Esophagus (tissue), 2 donors: ENCODE measurements at regions not wholly inside any gene's neighbourhood (a gene's known extent, or its start where the extent isn't known, plus 50 kb on each side); places are given as distances from the start of the nearest gene placed in this dataset.

ENCODE experiments used
- H3K27ac ChIP-seq, 2 donors: one replicate each; pipeline ENCODE4 v1.5.1; 2013; ENCODE audit warnings: low read depth in 2 of 2, mild to moderate bottlenecking in 2 of 2, inconsistent platforms in 1 of 2, low read length in 1 of 2, moderate library complexity in 1 of 2
- H3K27me3 ChIP-seq, 2 donors: one replicate each; pipeline ENCODE4 v1.6.1; 2013; ENCODE audit warnings: low read length in 2 of 2, control low read depth in 1 of 2, mild to moderate bottlenecking in 1 of 2; ENCODE audit not compliant: insufficient read depth in 2 of 2, control insufficient read depth in 1 of 2
- H3K36me3 ChIP-seq, 2 donors: one replicate each; pipeline ENCODE4 v1.6.1; 2013; ENCODE audit warnings: low read length in 1 of 2; ENCODE audit not compliant: control insufficient read depth in 2 of 2, insufficient read depth in 2 of 2
- H3K4me1 ChIP-seq, 2 donors: one replicate each; pipeline ENCODE4 v1.6.1; 2013; ENCODE audit warnings: low read length in 1 of 2; ENCODE audit not compliant: control insufficient read depth in 2 of 2, insufficient read depth in 2 of 2
- H3K4me3 ChIP-seq, 2 donors: one replicate each; pipeline ENCODE4 v1.5.1; 2013; ENCODE audit warnings: low read length in 2 of 2, mild to moderate bottlenecking in 2 of 2, low read depth in 1 of 2, moderate library complexity in 1 of 2
- H3K9me3 ChIP-seq, 2 donors: one replicate each; pipeline ENCODE4 v1.6.1; 2013; ENCODE audit warnings: mild to moderate bottlenecking in 2 of 2, low read depth in 1 of 2, low read length in 1 of 2, moderate library complexity in 1 of 2; ENCODE audit not compliant: control insufficient read depth in 2 of 2, insufficient read depth in 1 of 2
- WGBS, 2 donors: extraction: QIAGEN DNeasy Blood & Tissue Kit; methylation state at CpG; one replicate each; pipeline ENCODE4 v1.1.7; 2013; 5-methylcytosine and 5-hydroxymethylcytosine counted together
- donor health status: healthy with polysubstance abuse.
- donor health status: Bipolar disorder and iron deficiency.

GRCh38 chr13:40440990-40441820, 225.2 kb downstream of the FOXO1 start:
- Histone ChIP-seq H3K27me3 (no peaks in the 10 kb centered on the region), H3K4me3 (no peak overlapping the region), H3K36me3 (no peaks in the 10 kb centered on the region), H3K9me3 (no peaks in the 10 kb centered on the region), H3K4me1 (peaks cover 0 to 5% of the 10 kb centered on the region in 2 donors), H3K27ac (no peak overlapping the region)
- WGBS, 2 donors, result 33% methylated on average over 9 of the region's 9 CpGs

GRCh38 chr13:40442231-40442630, 224.2 kb downstream of the FOXO1 start:
- no peak overlapping the region for H3K4me3 ChIP-seq
- WGBS, 2 donors, result 90 to 93% methylated on average over 5 of the region's 5 CpGs
- no peaks in the 10 kb centered on the region for H3K27me3 ChIP-seq
- no peak overlapping the region for H3K27ac ChIP-seq
- H3K9me3 ChIP-seq, result no peaks in the 10 kb centered on the region
- no peaks in the 10 kb centered on the region for H3K36me3 ChIP-seq
- peaks cover 0 to 5% of the 10 kb centered on the region in 2 donors for H3K4me1 ChIP-seq

GRCh38 chr13:40442826-40443225, 223.6 kb downstream of the FOXO1 start:
- H3K27me3 ChIP-seq, result no peaks in the 10 kb centered on the region
- no peak overlapping the region for H3K27ac ChIP-seq
- no peak overlapping the region for H3K4me3 ChIP-seq
- 71 to 75% methylated on average over 6 of the region's 6 CpGs for WGBS, 2 donors
- peaks cover 0 to 5% of the 10 kb centered on the region in 2 donors for H3K4me1 ChIP-seq
- H3K36me3 ChIP-seq, result no peaks in the 10 kb centered on the region
- no peaks in the 10 kb centered on the region for H3K9me3 ChIP-seq

DNA sequence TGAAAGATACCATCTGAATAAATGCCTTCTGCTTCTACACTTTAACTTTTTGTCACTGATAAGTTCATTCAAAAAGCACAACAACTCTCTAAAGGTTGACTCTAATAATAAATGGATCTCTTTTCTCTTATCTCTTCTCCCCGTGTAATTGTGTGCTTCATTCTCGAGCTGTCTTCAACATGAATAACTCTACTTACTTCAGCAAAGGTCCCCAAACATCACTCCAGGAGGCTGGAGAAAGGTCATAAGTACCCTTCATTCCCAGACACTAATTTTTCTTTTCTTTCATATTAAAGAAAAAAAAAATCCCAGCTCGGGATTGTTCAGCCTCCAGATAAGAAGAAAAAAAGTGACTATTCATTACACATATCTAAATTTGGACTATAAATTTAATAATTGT, 222.2 kb downstream of the FOXO1 start:
- Histone ChIP-seq H3K36me3 (no peaks in the 10 kb centered on the region), H3K27me3 (no peaks in the 10 kb centered on the region), H3K4me1 (peaks cover 0 to 5% of the 10 kb centered on the region in 2 donors), H3K27ac (no peak overlapping the region), H3K9me3 (no peaks in the 10 kb centered on the region), H3K4me3 (no peak overlapping the region)
- WGBS, 2 donors, result 83 to 95% methylated on average over 3 of the region's 3 CpGs

DNA sequence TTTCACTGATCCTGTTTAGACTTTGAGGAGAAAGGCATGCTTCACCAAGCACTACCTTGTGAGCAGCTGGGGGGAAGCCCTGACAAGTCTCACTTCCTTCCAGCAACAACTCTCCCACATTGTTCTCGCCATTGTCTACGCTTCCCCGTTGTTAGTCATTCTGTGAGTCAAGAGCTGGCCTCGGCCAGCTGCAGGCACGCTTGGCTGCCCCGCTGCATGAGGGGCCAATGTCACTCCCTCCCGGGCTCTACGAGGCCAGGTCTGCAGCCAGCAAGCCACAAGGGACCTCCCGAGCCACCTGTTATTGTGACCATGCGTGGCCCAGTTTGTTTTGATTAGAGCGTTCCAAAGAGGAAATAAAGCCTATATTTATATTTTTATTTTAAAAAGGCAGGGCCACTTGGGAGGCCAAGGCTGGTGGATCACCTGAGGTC, 220.9 kb downstream of the FOXO1 start:
- no peaks in the 10 kb centered on the region for H3K27me3 ChIP-seq
- H3K4me1 ChIP-seq, result peaks cover 0 to 5% of the 10 kb centered on the region in 2 donors
- 32 to 47% methylated on average over 11 of the region's 11 CpGs for WGBS, 2 donors
- no peak overlapping the region for H3K4me3 ChIP-seq
- H3K27ac ChIP-seq, result peak overlapping the region; percentile 18 to 65
- no peaks in the 10 kb centered on the region for H3K36me3 ChIP-seq
- no peaks in the 10 kb centered on the region for H3K9me3 ChIP-seq

GRCh38 chr13:40446365-40446764, 220.1 kb downstream of the FOXO1 start:
- 74 to 84% methylated on average over 2 of the region's 2 CpGs for WGBS, 2 donors
- H3K27me3 ChIP-seq, result no peaks in the 10 kb centered on the region
- no peaks in the 10 kb centered on the region for H3K36me3 ChIP-seq
- no peaks in the 10 kb centered on the region for H3K9me3 ChIP-seq
- H3K4me3 ChIP-seq, result no peak overlapping the region
- H3K27ac ChIP-seq, result no peak overlapping the region
- H3K4me1 ChIP-seq, result peaks cover 0 to 5% of the 10 kb centered on the region in 2 donors

DNA sequence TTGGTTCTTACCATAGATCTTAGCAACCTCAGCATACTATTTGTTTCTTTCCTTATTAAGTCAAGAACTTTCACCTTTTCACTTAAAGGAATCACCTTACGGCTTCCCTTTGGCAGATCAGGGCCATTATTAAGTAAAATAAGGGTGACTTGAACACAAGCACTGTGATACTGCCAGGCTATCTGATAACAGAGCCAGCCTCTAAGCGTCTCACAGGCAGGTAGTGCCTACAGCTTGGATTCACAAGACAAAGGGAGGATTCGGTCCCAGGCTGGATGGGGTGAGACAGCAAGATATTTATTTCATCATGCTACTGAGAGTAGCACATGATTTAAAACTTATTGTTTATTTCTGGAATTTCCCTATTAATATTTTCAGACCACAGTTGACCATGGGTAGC, 218.6 kb downstream of the FOXO1 start:
- no peak overlapping the region for H3K4me3 ChIP-seq
- WGBS, 2 donors, result 64 to 70% methylated on average over 3 of the region's 3 CpGs
- H3K9me3 ChIP-seq, result no peaks in the 10 kb centered on the region
- H3K36me3 ChIP-seq, result no peaks in the 10 kb centered on the region
- H3K4me1 ChIP-seq, result peaks cover 0 to 11% of the 10 kb centered on the region in 2 donors
- no peak overlapping the region for H3K27ac ChIP-seq
- no peaks in the 10 kb centered on the region for H3K27me3 ChIP-seq

- Histone ChIP-seq H3K4me1 (peaks cover 0 to 6% of the 10 kb centered on the region in 2 donors), H3K9me3 (no peaks in the 10 kb centered on the region), H3K27ac (peak overlapping the region; percentile 36 to 85), H3K4me3 (no peak overlapping the region), H3K27me3 (no peaks in the 10 kb centered on the region), H3K36me3 (no peaks in the 10 kb centered on the region)
- 83 to 87% methylated on average over 5 of the region's 5 CpGs for WGBS, 2 donors
These were observed 214.3 kb downstream of the FOXO1 start for GRCh38 chr13:40452038-40452666.

DNA sequence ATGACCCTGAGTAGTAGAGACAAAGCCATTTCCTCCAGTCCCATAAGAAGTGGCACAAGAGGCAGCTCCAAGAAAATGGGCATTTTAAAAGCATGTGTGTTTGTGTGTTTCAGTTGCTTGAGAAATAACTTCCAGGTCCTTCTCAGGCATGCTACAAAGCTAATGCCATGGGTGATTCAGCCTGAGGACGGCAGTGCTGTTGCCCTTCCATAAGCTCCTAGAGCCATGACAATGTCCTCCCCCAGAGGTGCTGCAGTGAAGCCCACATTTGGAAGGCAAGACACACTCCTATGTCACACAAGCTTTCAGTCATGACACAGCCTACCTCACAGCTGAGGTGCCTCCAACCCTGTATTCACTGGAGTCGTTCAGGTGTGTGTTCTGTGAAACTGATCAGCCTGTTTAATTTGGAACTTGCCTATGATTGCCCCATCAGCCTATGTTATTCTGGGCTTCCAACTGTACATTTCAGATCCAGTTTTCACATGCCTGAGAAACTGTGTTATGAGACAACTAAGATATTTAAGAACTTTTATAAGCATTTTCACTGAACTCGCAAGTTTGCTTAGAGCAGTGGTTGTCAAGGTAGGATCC, 213.6 kb downstream of the FOXO1 start:
- Histone ChIP-seq H3K9me3 (no peaks in the 10 kb centered on the region), H3K4me3 (no peak overlapping the region), H3K27me3 (no peaks in the 10 kb centered on the region), H3K4me1 (peaks cover 0 to 6% of the 10 kb centered on the region in 2 donors), H3K36me3 (no peaks in the 10 kb centered on the region), H3K27ac (peak overlapping the region; percentile 36 to 85)
- 61 to 69% methylated on average over 3 of the region's 3 CpGs for WGBS, 2 donors
